HepG2 (cell line): ENCODE measurements at regions not wholly inside any gene's neighbourhood (a gene's known extent, or its start where the extent isn't known, plus 50 kb on each side); places are given as distances from the start of the nearest gene placed in this dataset.
"Not testable (repeated sequence)": the region's sequence is repeated elsewhere in the genome, so short reads cannot be mapped to it uniquely, and the experiment has no call there.

Experiments used
- BORCS8-MEF2B ChIP-seq: sonication (generic); formaldehyde crosslinking; IDR thresholded peaks from 2 replicates; pipeline ENCODE4 v1.8.0; 2022; ENCODE audit warnings: mild to moderate bottlenecking, missing genetic modification reagents
- JUN ChIP-seq: sonication (generic); formaldehyde crosslinking; IDR thresholded peaks from 2 replicates; pipeline ENCODE4 v1.4.0; 2020; ENCODE audit warnings: mild to moderate bottlenecking, missing genetic modification reagents
- MED8 ChIP-seq: sonication (generic); formaldehyde crosslinking; IDR thresholded peaks from 2 replicates; pipeline ENCODE4 v1.8.1; 2023; ENCODE audit warnings: mild to moderate bottlenecking, missing genetic modification reagents; ENCODE audit not compliant: insufficient replicate concordance
- MTF1 ChIP-seq: sonication (generic); formaldehyde crosslinking; IDR thresholded peaks from 2 replicates; pipeline ENCODE4 v1.5.0; 2020; ENCODE audit warnings: missing genetic modification reagents
- PAXIP1 ChIP-seq: sonication (generic); formaldehyde crosslinking; conservative IDR thresholded peaks from 2 replicates; pipeline ENCODE4 v1.4.0; 2020; ENCODE audit warnings: mild to moderate bottlenecking, missing genetic modification reagents, moderate library complexity
- PRDM10 ChIP-seq: sonication (generic); formaldehyde crosslinking; IDR thresholded peaks from 2 replicates; pipeline ENCODE4 v1.4.0; 2020; ENCODE audit warnings: low read depth, missing genetic modification reagents
- UBTF ChIP-seq: sonication (generic); formaldehyde crosslinking; IDR thresholded peaks from 2 replicates; pipeline ENCODE4 v1.4.0; 2020; ENCODE audit warnings: mild to moderate bottlenecking, missing genetic modification reagents
- ZSCAN29 ChIP-seq: sonication (generic); formaldehyde crosslinking; conservative IDR thresholded peaks from 2 replicates; pipeline ENCODE4 v1.4.0; 2020; ENCODE audit warnings: mild to moderate bottlenecking, missing genetic modification reagents
- TF ChIP-seq, protein P1 (sequence below): sonication (generic); formaldehyde crosslinking; IDR thresholded peaks from 2 replicates; pipeline ENCODE4 v1.5.0; 2020; ENCODE audit warnings: mild to moderate bottlenecking, missing genetic modification reagents, moderate library complexity

- TF ChIP-seq ZSCAN29 (CRISPR knock-in tag); MTF1 (CRISPR knock-in tag); JUN (CRISPR knock-in tag); PAXIP1 (CRISPR knock-in tag); MED8 (CRISPR knock-in tag); UBTF; BORCS8-MEF2B; PRDM10 (CRISPR knock-in tag): not testable (repeated sequence)
- TF ChIP-seq, protein P1, sequence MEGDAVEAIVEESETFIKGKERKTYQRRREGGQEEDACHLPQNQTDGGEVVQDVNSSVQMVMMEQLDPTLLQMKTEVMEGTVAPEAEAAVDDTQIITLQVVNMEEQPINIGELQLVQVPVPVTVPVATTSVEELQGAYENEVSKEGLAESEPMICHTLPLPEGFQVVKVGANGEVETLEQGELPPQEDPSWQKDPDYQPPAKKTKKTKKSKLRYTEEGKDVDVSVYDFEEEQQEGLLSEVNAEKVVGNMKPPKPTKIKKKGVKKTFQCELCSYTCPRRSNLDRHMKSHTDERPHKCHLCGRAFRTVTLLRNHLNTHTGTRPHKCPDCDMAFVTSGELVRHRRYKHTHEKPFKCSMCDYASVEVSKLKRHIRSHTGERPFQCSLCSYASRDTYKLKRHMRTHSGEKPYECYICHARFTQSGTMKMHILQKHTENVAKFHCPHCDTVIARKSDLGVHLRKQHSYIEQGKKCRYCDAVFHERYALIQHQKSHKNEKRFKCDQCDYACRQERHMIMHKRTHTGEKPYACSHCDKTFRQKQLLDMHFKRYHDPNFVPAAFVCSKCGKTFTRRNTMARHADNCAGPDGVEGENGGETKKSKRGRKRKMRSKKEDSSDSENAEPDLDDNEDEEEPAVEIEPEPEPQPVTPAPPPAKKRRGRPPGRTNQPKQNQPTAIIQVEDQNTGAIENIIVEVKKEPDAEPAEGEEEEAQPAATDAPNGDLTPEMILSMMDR: not testable (repeated sequence)
These were observed 1069.3 kb upstream of the MIR17HG start for GRCh38 chr13:90278231-90278630.
